Stimulated activated memory B cell treated with anti-CD40 and anti-IgM and Interleukin-4, amounts not matched to agents 10 μg/mL and 1 μg/mL and 100 μg/mL, for 72 hours (primary cell): ENCODE measurements at regions not wholly inside any gene's neighbourhood (a gene's known extent, or its start where the extent isn't known, plus 50 kb on each side); places are given as distances from the start of the nearest gene placed in this dataset.

Experiments used
- ATAC-seq: fragments of 150-1000 bp; cut with Tn5 transposase; 2 replicates; pipeline ENCODE4 v1.10.0; 2021
- H3K27ac Mint-ChIP-seq: one replicate; pipeline ENCODE4 v1.8.0; 2022; ENCODE audit warnings: mild to moderate bottlenecking, mixed read lengths
- H3K27me3 Mint-ChIP-seq: one replicate; pipeline ENCODE4 v1.8.0; 2022; ENCODE audit warnings: mixed read lengths
- H3K36me3 Mint-ChIP-seq: one replicate; pipeline ENCODE4 v1.8.0; 2022; ENCODE audit warnings: mixed read lengths
- H3K4me1 Mint-ChIP-seq: one replicate; pipeline ENCODE4 v1.8.0; 2022; ENCODE audit warnings: mixed read lengths
- H3K4me3 Mint-ChIP-seq: one replicate; pipeline ENCODE4 v1.8.0; 2022; ENCODE audit warnings: mild to moderate bottlenecking, moderate library complexity, mixed read lengths
- H3K9me3 Mint-ChIP-seq: one replicate; pipeline ENCODE4 v1.8.0; 2022; ENCODE audit warnings: mixed read lengths

DNA sequence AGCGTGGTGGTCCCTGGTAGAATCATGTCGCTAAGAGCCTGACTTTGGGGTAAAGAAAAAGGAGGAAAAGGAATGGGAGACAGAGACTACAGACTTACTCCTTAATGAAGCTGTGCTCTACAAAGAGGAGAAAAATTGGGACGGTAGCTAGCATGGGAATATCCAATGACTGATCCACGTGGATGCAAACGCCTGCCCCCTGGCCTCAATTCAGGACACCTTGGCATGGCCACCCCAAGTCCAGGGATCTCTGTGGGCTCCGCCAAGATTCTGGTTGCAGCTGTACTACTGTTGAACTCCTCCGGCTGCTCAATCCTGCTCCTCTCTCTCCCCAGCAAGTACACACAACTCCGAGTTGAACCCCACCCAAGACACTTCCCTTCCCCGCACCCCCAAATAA is 70.5 kb upstream of the DIO3 start:
- Mint-ChIP-seq H3K9me3 (peaks cover 14% of the 10 kb centered on the region), H3K27me3 (peaks cover 23% of the 10 kb centered on the region), H3K4me3 (no peak overlapping the region), H3K27ac (no peak overlapping the region), H3K4me1 (no peaks in the 10 kb centered on the region), H3K36me3 (no peaks in the 10 kb centered on the region)
- no peak for ATAC-seq

DNA sequence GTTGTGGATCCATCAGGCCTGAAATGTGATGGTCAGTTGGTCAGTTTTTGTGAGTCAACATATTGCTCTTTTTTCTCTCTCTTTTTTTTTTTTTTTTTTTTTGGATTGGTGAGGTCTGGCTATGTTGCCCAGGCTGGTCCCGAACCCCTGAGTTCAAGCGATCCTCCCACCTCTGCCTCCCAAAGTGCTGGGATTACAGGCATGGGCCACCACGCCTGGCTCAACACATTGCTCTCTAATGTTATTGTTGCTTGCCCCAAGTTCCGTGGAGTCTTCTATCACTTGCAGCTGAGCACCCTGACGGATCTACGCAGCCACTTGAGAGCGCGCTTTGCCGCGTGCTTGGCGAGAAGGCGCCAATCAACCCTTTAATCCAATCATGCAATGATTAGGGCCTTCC is 69.5 kb upstream of the DIO3 start:
- no peaks in the 10 kb centered on the region for H3K36me3 Mint-ChIP-seq
- H3K27ac Mint-ChIP-seq, result no peak overlapping the region
- H3K27me3 Mint-ChIP-seq, result peaks cover 23% of the 10 kb centered on the region
- H3K4me1 Mint-ChIP-seq, result no peaks in the 10 kb centered on the region
- H3K9me3 Mint-ChIP-seq, result peaks cover 10% of the 10 kb centered on the region
- no peak overlapping the region for H3K4me3 Mint-ChIP-seq
- ATAC-seq, result no peak

DNA sequence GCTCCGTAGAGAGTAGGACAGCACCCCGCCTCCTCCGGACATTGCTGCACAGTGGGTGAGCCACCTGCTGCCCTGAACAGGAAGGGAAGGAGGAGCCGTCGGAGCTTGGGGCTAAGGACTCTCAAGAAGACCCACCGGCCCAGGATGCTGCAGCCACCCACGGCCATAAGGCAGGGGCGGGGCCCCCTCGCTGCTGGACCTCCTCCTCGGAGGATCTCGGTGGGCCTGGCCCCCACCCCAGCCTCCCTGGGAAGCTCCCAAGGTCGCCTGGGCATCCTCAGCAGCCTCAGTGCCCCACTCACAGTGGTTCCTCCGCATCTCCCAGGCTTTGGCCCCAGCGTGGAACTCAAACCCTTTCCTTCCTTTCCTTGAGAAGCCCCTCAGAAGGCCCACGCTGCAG is 68.6 kb upstream of the DIO3 start:
- Mint-ChIP-seq H3K36me3 (no peaks in the 10 kb centered on the region), H3K4me3 (no peak overlapping the region), H3K4me1 (no peaks in the 10 kb centered on the region), H3K27me3 (peaks cover 29% of the 10 kb centered on the region), H3K9me3 (peaks cover 7% of the 10 kb centered on the region), H3K27ac (no peak overlapping the region)
- ATAC-seq, result no peak

DNA sequence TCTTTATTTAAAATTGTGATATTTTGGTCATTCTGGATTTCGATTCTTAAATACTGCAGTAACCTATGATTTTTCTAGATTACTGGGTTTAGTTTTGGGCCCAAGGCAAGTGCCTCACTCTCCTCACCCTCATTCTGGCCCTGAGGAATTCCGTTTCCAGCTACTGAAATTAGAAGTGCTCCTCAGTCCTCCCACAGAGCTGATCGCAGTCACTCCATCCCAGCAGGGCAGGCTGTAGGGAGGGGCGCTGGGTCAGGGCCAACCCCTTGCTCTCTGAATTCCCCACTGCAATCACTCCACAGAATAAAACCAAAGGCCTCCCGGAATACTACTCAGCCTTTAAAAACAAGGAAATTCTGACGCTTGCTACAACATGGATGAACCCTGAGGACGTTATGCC is 66.5 kb upstream of the DIO3 start:
- Mint-ChIP-seq H3K4me3 (no peak overlapping the region), H3K27me3 (peaks cover 35% of the 10 kb centered on the region), H3K4me1 (no peaks in the 10 kb centered on the region), H3K9me3 (peaks cover 3% of the 10 kb centered on the region), H3K36me3 (no peaks in the 10 kb centered on the region), H3K27ac (no peak overlapping the region)
- no peak for ATAC-seq

DNA sequence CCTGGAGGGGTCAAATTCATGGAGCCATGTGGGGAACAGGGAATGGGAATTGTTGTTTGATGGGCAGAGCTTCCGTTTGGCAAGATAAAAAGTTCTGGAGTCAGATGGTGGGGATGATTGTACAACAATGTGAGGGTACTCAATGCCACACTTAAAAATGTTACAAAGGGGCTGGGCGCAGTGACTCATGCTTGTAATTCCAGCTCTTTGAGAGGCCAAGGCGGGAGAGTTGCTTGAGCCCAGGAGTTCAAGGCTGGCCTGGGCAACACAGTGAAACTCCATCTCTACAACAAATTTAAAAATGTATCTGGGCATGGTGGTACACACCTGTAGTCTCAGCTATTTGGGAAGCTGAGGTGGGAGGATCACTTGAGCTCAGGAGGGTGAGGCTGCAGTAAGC is 66.0 kb upstream of the DIO3 start:
- peaks cover 33% of the 10 kb centered on the region for H3K27me3 Mint-ChIP-seq
- H3K36me3 Mint-ChIP-seq, result no peaks in the 10 kb centered on the region
- no peaks in the 10 kb centered on the region for H3K4me1 Mint-ChIP-seq
- no peak for ATAC-seq
- H3K27ac Mint-ChIP-seq, result no peak overlapping the region
- H3K9me3 Mint-ChIP-seq, result peaks cover 3% of the 10 kb centered on the region
- no peak overlapping the region for H3K4me3 Mint-ChIP-seq

DNA sequence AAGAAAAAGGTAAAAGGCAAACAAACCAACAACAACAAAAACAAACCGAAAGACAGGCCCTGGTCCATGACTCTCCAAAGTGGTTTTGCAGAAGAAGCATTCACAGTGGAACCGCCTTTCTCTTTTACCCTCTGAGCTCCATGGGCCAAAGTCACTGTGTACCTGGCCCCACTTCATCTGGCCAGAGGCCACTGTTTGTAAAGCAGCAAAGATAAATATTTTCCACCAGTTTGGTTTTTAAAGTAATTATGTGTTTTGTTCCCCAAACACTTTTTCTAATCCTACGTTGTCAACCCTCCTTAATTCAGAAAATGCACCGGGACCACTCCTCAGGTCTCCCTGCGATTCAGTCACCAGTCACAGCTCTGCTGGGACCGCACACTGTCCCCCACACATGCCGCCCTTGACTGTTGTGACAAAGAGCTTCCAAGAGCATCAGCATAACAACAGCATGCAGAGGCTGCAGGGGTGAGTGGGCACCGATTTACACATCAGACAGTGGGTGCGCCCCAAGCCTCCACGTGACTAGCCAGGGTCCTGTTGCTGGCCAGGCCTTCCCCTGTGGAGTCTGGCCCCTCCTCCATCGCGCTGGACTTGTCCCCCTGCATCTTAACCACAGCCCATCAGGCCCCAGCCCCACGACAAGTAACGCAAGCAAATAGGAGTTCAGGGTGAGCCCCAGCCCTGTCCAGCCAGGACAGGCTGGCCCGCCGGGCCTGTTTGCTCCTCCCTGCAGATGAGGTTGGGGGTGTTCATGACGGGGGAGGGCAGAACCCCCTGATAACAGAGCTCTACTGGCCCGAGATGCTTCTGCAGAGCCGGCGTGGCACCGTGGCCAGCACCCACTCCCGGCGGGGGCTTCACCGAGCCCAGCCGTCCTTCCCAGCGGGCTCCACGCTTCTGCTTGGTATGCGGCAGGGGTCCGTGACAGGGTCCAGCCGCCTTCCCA is 65.2 kb upstream of the DIO3 start:
- H3K27ac Mint-ChIP-seq, result no peak overlapping the region
- no peaks in the 10 kb centered on the region for H3K4me1 Mint-ChIP-seq
- H3K36me3 Mint-ChIP-seq, result no peaks in the 10 kb centered on the region
- H3K27me3 Mint-ChIP-seq, result peaks cover 33% of the 10 kb centered on the region
- H3K9me3 Mint-ChIP-seq, result peaks cover 3% of the 10 kb centered on the region
- no peak for ATAC-seq
- H3K4me3 Mint-ChIP-seq, result no peak overlapping the region

DNA sequence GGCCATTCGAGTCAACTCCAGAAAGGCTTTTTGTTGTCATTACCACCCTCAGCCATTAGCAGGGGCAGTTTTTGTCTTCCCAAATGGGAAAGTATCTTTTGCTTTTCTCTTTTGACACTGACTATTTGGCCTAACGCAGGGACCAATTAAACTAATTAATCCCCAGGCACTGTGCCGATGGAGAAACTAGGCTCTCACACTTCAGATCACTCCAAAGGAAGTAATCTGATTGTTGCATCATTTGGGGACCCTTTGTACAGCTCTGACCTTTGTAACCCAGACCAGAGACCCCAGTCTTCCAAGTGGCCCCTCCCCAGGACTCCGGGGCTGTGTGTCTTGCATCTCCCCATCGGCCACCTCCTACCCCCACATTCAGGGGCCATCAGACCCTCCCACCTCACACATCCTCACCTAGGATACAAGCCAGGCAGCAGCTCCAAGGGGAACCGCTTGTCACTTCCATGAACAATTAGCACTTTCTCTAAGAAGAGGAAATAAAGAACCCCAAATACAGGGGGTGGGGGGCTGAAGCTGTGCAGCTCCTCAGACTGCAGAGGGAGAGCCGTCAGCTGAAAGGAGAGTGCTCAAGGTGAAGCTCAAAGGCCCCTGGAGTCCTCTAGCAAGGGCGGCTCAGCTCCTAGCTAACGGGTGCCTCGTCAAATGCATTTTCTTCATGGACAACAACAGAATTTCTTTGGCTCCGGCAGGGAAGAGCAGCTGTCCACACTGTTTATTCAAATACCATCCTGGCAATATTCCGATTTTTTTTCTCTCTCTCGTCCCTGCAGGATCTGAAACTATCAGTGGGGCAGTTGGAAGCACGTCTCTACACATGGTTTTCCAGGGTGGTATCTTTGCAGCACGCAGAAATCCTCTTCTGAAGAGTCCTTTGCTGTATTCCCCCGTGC is 64.3 kb upstream of the DIO3 start:
- H3K27ac Mint-ChIP-seq, result no peak overlapping the region
- H3K9me3 Mint-ChIP-seq, result peaks cover 3% of the 10 kb centered on the region

DNA sequence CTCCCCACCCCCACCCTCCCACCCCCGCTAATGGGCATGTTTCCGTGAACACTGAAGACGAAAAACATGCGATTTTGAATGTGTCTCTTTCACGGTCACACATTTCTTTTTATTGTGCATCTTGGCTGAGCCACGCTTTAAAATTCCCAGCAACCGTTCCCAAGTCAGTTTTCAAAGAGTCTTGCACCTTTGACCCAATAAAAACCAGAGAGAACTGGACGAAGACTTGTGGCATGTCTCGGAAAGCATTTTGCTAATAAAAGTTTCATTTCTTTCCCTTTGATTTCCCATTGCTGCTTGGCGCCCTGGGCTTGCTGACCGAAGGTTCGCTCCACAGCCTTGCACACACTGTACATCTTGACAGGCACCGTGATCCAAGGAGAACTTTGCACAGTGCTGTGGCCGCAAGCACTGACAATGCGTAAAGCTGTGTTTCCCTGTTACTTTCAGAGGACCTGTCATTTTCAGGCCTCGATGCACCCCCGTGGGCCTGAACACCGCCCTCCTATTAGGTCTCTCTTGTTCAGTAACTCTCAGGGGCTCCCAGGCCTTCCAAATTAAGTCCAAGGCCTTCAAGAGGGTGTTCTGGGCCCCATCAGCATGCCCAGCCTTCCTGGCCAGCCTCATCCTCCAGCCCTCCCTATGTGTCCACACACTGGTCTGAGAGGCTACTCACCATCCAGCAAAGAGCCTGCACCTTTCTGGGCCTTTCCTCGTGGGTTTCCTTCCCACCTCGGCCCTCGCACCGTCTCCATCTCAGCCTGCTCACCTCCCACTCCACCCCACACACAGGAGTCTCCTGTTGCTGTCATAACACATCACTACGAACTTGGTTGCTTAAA is 63.4 kb upstream of the DIO3 start:
- Mint-ChIP-seq H3K9me3 (peaks cover 3% of the 10 kb centered on the region), H3K36me3 (no peaks in the 10 kb centered on the region), H3K27me3 (peaks cover 38% of the 10 kb centered on the region), H3K4me1 (no peaks in the 10 kb centered on the region), H3K4me3 (no peak overlapping the region), H3K27ac (no peak overlapping the region)
- ATAC-seq, result no peak

More for the DNA sequence above, 64.3 kb upstream of the DIO3 start:
- no peak overlapping the region for H3K4me3 Mint-ChIP-seq
- H3K4me1 Mint-ChIP-seq, result no peaks in the 10 kb centered on the region
- ATAC-seq, result no peak
- no peaks in the 10 kb centered on the region for H3K36me3 Mint-ChIP-seq
- peaks cover 37% of the 10 kb centered on the region for H3K27me3 Mint-ChIP-seq

DNA sequence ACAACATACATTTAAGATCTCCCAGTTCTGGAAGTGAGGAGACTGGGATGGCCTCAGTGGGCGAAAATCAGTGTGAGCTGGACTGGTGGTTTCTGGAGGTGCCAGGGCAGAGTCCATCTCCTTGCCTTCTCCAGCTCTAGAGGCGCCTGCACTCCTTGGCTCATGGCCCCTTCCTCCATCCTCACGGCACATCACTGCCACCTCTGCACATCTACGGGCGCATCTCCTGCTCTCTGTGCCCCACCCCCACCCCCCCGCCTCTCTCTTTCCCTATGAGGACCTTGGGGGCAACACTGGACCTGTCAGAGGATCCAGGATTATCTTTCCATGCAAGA is 62.8 kb upstream of the DIO3 start:
- Mint-ChIP-seq H3K27me3 (peaks cover 38% of the 10 kb centered on the region), H3K4me3 (no peak overlapping the region)

DNA sequence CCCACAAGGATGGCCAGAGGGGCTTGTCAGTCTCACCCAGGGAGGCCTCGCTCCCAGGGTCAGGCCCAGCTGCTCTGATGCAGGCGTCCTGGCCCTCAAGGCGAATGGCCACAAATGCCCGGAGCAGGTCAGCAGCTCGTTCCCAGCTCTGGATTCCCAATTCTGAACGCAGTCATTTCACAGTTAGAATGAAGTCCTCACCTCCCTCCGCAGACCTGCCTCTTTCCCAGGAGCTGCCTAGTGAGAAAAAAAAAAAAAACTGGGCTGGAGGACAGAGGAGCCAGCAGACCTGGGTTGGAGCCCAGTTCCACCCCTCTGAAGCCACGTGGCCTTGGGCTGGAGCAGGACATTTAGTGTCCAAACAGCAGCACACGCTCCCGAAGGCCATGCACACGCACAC is 62.2 kb upstream of the DIO3 start:
- Mint-ChIP-seq H3K9me3 (peaks cover 3% of the 10 kb centered on the region), H3K4me3 (no peak overlapping the region), H3K36me3 (no peaks in the 10 kb centered on the region), H3K27ac (no peak overlapping the region), H3K27me3 (peaks cover 38% of the 10 kb centered on the region), H3K4me1 (no peaks in the 10 kb centered on the region)
- no peak for ATAC-seq

More for the DNA sequence above, 62.8 kb upstream of the DIO3 start:
- no peak for ATAC-seq
- Mint-ChIP-seq H3K36me3 (no peaks in the 10 kb centered on the region), H3K9me3 (peaks cover 3% of the 10 kb centered on the region), H3K27ac (no peak overlapping the region), H3K4me1 (no peaks in the 10 kb centered on the region)

DNA sequence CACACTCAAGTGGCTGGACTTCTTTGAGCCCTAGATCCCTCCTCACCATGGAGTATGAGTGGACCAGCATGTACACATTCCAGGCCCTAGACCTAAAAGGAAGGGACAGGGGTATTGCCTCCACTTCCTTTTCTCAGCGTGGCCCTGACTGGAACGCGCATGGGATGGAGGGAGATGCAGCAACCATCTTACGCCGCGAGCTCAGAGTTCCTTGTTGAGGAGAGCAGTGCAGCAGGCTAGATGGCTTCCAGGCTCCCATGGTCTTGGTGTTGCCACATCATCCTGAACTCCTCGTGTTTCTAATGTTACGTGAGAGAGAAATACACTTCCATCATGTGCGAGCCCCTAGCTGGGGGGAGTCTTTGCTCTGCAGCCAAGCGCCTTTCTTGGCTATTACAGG is 61.8 kb upstream of the DIO3 start:
- no peak for ATAC-seq
- Mint-ChIP-seq H3K27me3 (peaks cover 38% of the 10 kb centered on the region), H3K4me3 (no peak overlapping the region), H3K36me3 (no peaks in the 10 kb centered on the region), H3K4me1 (no peaks in the 10 kb centered on the region), H3K27ac (no peak overlapping the region), H3K9me3 (peaks cover 5% of the 10 kb centered on the region)

DNA sequence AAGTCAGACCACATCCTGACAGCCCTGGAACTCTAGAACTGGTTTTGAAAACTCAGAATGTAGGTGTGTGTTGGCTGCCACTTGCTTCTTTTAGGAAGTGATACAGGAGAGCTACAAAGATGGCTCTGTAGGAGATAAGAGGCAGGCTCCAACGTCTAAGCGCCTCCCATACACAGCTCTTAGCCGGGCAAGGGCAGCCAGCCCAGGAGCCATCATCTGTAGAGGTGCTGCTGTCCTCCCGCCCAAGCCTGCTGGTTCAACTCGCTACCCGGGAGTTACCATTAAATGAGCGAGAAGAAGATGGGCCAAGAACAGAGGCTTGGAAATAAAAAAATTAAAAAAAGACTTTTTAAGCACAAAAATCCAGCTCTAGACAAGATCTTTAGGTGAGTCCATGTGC is 61.2 kb upstream of the DIO3 start:
- H3K4me3 Mint-ChIP-seq, result no peak overlapping the region
- no peak overlapping the region for H3K27ac Mint-ChIP-seq
- H3K36me3 Mint-ChIP-seq, result no peaks in the 10 kb centered on the region
- ATAC-seq, result no peak
- H3K27me3 Mint-ChIP-seq, result peaks cover 38% of the 10 kb centered on the region
- peaks cover 5% of the 10 kb centered on the region for H3K9me3 Mint-ChIP-seq
- H3K4me1 Mint-ChIP-seq, result no peaks in the 10 kb centered on the region

DNA sequence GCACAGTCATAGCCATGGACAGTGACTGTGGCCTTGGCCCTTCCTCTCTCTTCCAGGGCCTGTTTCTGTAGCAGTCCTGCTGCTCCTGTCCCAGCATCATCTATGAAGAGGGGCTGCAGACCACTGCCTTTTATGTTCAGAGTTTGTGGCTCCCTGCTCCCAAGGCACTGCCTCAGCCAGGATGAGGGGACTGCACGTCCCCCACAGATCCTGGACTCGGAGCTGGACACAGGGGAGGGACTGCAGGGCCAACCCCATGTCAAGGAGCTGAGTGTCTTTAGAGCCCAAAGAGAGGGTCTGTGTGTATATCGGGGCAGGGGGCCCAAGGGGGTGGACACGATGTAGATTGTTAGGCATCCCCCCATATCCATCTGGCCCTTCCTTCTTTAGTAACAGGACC is 60.6 kb upstream of the DIO3 start:
- Mint-ChIP-seq H3K4me1 (no peaks in the 10 kb centered on the region), H3K27me3 (peaks cover 38% of the 10 kb centered on the region), H3K36me3 (no peaks in the 10 kb centered on the region), H3K4me3 (no peak overlapping the region), H3K9me3 (peaks cover 5% of the 10 kb centered on the region), H3K27ac (no peak overlapping the region)
- ATAC-seq, result no peak

DNA sequence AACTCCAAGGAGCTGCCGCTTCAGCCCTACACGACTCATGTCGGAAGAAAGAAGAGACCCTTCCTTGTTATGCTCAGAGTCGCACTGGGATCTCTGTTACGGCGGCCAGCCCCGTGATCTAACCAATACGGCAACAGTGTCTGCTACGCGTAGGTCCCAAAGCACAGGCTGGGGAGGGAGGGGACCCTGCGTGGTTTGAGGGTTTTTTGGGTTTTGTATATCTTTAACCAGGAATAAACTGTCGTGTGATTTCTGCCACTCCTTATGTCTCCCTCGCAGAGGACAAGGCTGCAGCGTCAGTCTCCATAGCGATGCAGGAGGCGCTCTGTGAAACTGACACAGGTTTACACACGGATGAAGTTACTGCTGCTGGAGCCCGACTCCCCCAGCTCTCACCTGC is 60.0 kb upstream of the DIO3 start:
- H3K36me3 Mint-ChIP-seq, result no peaks in the 10 kb centered on the region
- H3K9me3 Mint-ChIP-seq, result peaks cover 5% of the 10 kb centered on the region
- no peak for ATAC-seq
- peaks cover 38% of the 10 kb centered on the region for H3K27me3 Mint-ChIP-seq
- no peaks in the 10 kb centered on the region for H3K4me1 Mint-ChIP-seq
- H3K4me3 Mint-ChIP-seq, result no peak overlapping the region
- H3K27ac Mint-ChIP-seq, result no peak overlapping the region
